ENCODE measurements at regions not wholly inside any gene's neighbourhood (a gene's known extent, or its start where the extent isn't known, plus 50 kb on each side); places are given as distances from the start of the nearest gene placed in this dataset.

DNA sequence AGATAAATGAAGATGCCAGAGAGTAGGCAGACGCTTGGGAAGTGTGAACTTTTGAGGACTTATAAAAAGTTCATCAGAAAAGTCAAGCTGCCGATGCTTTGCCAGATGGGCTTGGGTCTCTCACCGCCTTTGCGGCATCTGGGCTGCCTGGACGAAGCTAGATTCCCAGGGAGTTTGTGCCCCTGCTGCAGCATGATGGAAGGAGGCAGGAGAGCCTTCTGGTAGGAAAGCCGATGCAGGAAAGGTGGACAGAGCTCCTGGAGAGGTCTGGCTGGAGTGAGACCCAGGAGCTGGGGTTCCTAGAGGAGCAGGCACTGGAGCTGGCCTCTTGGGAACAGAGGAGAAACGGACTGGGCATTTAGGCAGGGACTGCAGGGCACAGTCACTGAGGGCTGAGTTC is 51.9 kb upstream of the ATP2B2 start:
- ATAC-seq (0 out of 2 replicates have a peak, but pooled peaks have one; percentile 9), DNase-seq (ENCODE audit: low read depth, low spot score) (no peak)
- RAD21 ChIA-PET (ENCODE audit: low non-redundant PET in 1 of 2, low total read pairs in 2 of 2, uncharacterized antibody in 2 of 2, unreplicated experiment in 2 of 2) = no interaction called here

DNA sequence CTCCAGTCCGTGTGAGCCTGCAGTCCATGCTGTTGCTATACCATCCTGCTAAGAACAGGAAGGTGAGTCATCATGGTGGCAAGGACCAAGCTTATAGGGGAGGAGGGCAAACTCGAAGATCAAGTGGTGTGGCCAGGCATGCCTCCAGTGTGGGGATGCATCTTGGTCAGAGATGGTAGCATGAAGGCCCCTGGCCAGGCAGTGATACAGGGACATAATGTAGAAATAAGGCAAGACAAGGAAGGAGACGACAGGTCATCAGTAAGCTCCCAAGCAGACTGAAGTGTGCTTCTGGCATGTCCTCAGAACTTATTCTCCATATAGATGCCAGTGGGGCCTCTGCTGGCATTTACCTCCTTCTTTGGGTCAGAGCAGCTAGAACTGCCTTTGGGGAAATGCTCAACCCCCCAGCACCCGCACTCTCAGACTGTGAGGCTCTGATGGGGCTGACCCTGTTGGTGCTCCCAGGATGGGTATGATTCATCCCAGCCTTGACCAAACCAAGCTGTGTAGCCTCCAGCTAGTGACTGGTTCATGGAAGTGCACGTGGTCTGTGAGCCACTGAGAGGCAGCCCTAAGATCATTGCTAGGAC is 52.5 kb upstream of the ATP2B2 start:
- H3K9me3 ChIP-seq (ENCODE audit: control insufficient read depth in 1 of 2, insufficient read depth in 1 of 2, low read depth in 1 of 2, low read length in 2 of 2) = no peaks in the 10 kb centered on the region
- H3K27me3 ChIP-seq (ENCODE audit: insufficient read depth, low read length) = peaks cover 18% of the 10 kb centered on the region; the same call in 1 of the 2 replicates
- no TSS peak for BruUV-seq (replicated peaks)
- no peaks in the 10 kb centered on the region for H3K9me2 ChIP-seq (ENCODE audit: insufficient read depth)
- intact Hi-C loops (cut with micrococcal nuclease) = no loop called here
- ATAC-seq (peak; percentile 88), DNase-seq (ENCODE audit: low read depth, low spot score) (no peak)
- H3K79me2 ChIP-seq (ENCODE audit: insufficient read depth, low read length) = no peaks in the 10 kb centered on the region
- H3K36me3 ChIP-seq (ENCODE audit: control insufficient read depth in 1 of 2, insufficient read depth in 2 of 2, low read length in 2 of 2) = no peaks in the 10 kb centered on the region
- H4K20me1 ChIP-seq (ENCODE audit: insufficient read depth) = no peaks in the 10 kb centered on the region
- no peak overlapping the region for H3K27ac ChIP-seq (ENCODE audit: low read depth, low read length)
- H3K4me1 ChIP-seq (ENCODE audit: control insufficient read depth in 1 of 2, insufficient read depth in 2 of 2, low read length in 2 of 2) = peaks cover 5 to 18% of the 10 kb centered on the region in 2 experiments; a peak in 3 of 4 replicates
- POLR2A ChIA-PET = no interaction called here
- H3K9ac ChIP-seq (ENCODE audit: low read length) = no peak overlapping the region
- RAD21 ChIA-PET (ENCODE audit: low non-redundant PET in 1 of 2, low total read pairs in 2 of 2, uncharacterized antibody in 2 of 2, unreplicated experiment in 2 of 2) = no interaction called here
- CTCF ChIA-PET = no interaction called here
- no peak overlapping the region for H2AFZ ChIP-seq (ENCODE audit: low read depth, low read length, poor library complexity, severe bottlenecking)
- H3K4me3 ChIP-seq (replicated peaks in 1 of 2; ENCODE audit: low read depth in 1 of 2, low read length in 2 of 2) = no peak overlapping the region
- peak overlapping the region; percentile 20 for H3K4me2 ChIP-seq (ENCODE audit: low read length)
- TF ChIP-seq, protein P1, sequence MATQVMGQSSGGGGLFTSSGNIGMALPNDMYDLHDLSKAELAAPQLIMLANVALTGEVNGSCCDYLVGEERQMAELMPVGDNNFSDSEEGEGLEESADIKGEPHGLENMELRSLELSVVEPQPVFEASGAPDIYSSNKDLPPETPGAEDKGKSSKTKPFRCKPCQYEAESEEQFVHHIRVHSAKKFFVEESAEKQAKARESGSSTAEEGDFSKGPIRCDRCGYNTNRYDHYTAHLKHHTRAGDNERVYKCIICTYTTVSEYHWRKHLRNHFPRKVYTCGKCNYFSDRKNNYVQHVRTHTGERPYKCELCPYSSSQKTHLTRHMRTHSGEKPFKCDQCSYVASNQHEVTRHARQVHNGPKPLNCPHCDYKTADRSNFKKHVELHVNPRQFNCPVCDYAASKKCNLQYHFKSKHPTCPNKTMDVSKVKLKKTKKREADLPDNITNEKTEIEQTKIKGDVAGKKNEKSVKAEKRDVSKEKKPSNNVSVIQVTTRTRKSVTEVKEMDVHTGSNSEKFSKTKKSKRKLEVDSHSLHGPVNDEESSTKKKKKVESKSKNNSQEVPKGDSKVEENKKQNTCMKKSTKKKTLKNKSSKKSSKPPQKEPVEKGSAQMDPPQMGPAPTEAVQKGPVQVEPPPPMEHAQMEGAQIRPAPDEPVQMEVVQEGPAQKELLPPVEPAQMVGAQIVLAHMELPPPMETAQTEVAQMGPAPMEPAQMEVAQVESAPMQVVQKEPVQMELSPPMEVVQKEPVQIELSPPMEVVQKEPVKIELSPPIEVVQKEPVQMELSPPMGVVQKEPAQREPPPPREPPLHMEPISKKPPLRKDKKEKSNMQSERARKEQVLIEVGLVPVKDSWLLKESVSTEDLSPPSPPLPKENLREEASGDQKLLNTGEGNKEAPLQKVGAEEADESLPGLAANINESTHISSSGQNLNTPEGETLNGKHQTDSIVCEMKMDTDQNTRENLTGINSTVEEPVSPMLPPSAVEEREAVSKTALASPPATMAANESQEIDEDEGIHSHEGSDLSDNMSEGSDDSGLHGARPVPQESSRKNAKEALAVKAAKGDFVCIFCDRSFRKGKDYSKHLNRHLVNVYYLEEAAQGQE (IDR thresholded peaks at IDR 0.05; ENCODE audit: low read depth) = no peak
- TF ChIP-seq POLR2AphosphoS5 (IDR thresholded peaks at IDR 0.05; ENCODE audit: low read depth, low read length) (no peak), EZH2 (IDR thresholded peaks at IDR 0.05) (no peak), ZFX (IDR thresholded peaks at IDR 0.05) (no peak), EZH2phosphoT487 (IDR thresholded peaks at IDR 0.05; ENCODE audit: borderline replicate concordance) (no peak), ELF1 (IDR thresholded peaks at IDR 0.05; ENCODE audit: borderline replicate concordance, low read depth) (no peak)
- TF ChIP-seq, protein P2, sequence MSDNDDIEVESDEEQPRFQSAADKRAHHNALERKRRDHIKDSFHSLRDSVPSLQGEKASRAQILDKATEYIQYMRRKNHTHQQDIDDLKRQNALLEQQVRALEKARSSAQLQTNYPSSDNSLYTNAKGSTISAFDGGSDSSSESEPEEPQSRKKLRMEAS (IDR thresholded peaks at IDR 0.05) = peak; percentile 42; the same call in 1 of the 2 replicates
- TF ChIP-seq, protein P3, sequence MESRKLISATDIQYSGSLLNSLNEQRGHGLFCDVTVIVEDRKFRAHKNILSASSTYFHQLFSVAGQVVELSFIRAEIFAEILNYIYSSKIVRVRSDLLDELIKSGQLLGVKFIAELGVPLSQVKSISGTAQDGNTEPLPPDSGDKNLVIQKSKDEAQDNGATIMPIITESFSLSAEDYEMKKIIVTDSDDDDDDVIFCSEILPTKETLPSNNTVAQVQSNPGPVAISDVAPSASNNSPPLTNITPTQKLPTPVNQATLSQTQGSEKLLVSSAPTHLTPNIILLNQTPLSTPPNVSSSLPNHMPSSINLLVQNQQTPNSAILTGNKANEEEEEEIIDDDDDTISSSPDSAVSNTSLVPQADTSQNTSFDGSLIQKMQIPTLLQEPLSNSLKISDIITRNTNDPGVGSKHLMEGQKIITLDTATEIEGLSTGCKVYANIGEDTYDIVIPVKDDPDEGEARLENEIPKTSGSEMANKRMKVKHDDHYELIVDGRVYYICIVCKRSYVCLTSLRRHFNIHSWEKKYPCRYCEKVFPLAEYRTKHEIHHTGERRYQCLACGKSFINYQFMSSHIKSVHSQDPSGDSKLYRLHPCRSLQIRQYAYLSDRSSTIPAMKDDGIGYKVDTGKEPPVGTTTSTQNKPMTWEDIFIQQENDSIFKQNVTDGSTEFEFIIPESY (IDR thresholded peaks at IDR 0.05; ENCODE audit: extremely low read depth, insufficient replicate concordance, low read length) = no peak

More for the DNA sequence above, 51.9 kb upstream of the ATP2B2 start:
- ChIA-PET CTCF (no interaction called here), POLR2A (no interaction called here)
- H2AFZ ChIP-seq (ENCODE audit: low read depth, low read length, poor library complexity, severe bottlenecking) = no peak overlapping the region
- no peak overlapping the region for H3K4me3 ChIP-seq (replicated peaks in 1 of 2; ENCODE audit: low read depth in 1 of 2, low read length in 2 of 2)
- intact Hi-C loops (cut with micrococcal nuclease) = no loop called here
- H3K79me2 ChIP-seq (ENCODE audit: insufficient read depth, low read length) = no peaks in the 10 kb centered on the region
- H3K9ac ChIP-seq (ENCODE audit: low read length) = no peak overlapping the region
- BruUV-seq (replicated peaks) = no TSS peak
- peak overlapping the region; percentile 20; the same call in 1 of the 2 replicates for H3K4me2 ChIP-seq (ENCODE audit: low read length)
- no peak overlapping the region for H3K27ac ChIP-seq (ENCODE audit: low read depth, low read length)
- H3K36me3 ChIP-seq (ENCODE audit: control insufficient read depth in 1 of 2, insufficient read depth in 2 of 2, low read length in 2 of 2) = no peaks in the 10 kb centered on the region
- no peaks in the 10 kb centered on the region for H3K9me2 ChIP-seq (ENCODE audit: insufficient read depth)
- TF ChIP-seq FOSL1 (IDR thresholded peaks at IDR 0.05; ENCODE audit: low read depth) (no peak), SP1 (IDR thresholded peaks at IDR 0.05; ENCODE audit: low read depth) (no peak), ELF1 (IDR thresholded peaks at IDR 0.05; ENCODE audit: borderline replicate concordance, low read depth) (no peak), CEBPB (IDR thresholded peaks at IDR 0.05; ENCODE audit: low read depth) (no peak), POLR2A (IDR thresholded peaks at IDR 0.05; ENCODE audit: borderline replicate concordance, extremely low read depth, insufficient read depth, insufficient read length) (no peak), JUND (IDR thresholded peaks at IDR 0.05) (no peak), EZH2phosphoT487 (IDR thresholded peaks at IDR 0.05; ENCODE audit: borderline replicate concordance) (no peak), RAD21 (IDR thresholded peaks at IDR 0.05; ENCODE audit: low read depth) (no peak), SRF (IDR thresholded peaks at IDR 0.05; ENCODE audit: low read depth) (no peak), TCF7L2 (IDR thresholded peaks at IDR 0.05; ENCODE audit: borderline replicate concordance, extremely low read depth, insufficient read depth, insufficient read length) (no peak), EGR1 (IDR thresholded peaks at IDR 0.05; ENCODE audit: low read depth) (no peak), ZNF274 (IDR thresholded peaks at IDR 0.05; ENCODE audit: low read depth, low read length) (no peak), POLR2AphosphoS5 (IDR thresholded peaks at IDR 0.05; ENCODE audit: low read depth, low read length) (no peak), EZH2 (IDR thresholded peaks at IDR 0.05) (no peak)
- TF ChIP-seq, protein P2 (IDR thresholded peaks at IDR 0.05) = no peak
- H4K20me1 ChIP-seq (ENCODE audit: insufficient read depth) = no peaks in the 10 kb centered on the region
- H3K4me1 ChIP-seq (ENCODE audit: control insufficient read depth in 1 of 2, insufficient read depth in 2 of 2, low read length in 2 of 2) = peaks cover 11 to 23% of the 10 kb centered on the region in 2 experiments; a peak in 3 of 4 replicates
- no peaks in the 10 kb centered on the region for H3K9me3 ChIP-seq (ENCODE audit: control insufficient read depth in 1 of 2, insufficient read depth in 1 of 2, low read depth in 1 of 2, low read length in 2 of 2)
- H3K27me3 ChIP-seq (ENCODE audit: insufficient read depth, low read length) = peaks cover 13% of the 10 kb centered on the region; the same call in 1 of the 2 replicates

Measured in HCT116 (cell line).